ENCODE measurements at regions not wholly inside any gene's neighbourhood (a gene's known extent, or its start where the extent isn't known, plus 50 kb on each side); places are given as distances from the start of the nearest gene placed in this dataset.

DNA sequence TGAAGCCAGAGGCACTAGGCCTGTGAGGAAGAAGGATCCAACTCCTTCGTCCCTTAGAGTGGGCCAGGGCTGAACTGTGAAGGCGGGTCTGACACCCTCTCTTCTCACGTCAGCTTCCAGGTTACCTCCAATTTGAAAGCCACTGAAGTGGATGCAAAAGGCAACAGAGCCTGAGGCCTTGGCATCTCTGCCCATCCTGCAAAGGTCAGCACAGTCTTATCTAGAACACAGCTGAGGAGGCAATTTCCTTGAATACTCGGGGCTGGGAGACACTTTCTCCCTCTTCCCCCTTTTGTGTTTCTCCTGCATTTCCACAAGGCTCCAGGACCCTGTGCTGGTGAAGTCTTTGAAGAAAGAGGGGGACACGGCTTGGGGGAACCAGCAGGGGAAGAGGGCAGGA lies 91.6 kb upstream of the PAX6 start:
- TF ChIP-seq, protein P1, sequence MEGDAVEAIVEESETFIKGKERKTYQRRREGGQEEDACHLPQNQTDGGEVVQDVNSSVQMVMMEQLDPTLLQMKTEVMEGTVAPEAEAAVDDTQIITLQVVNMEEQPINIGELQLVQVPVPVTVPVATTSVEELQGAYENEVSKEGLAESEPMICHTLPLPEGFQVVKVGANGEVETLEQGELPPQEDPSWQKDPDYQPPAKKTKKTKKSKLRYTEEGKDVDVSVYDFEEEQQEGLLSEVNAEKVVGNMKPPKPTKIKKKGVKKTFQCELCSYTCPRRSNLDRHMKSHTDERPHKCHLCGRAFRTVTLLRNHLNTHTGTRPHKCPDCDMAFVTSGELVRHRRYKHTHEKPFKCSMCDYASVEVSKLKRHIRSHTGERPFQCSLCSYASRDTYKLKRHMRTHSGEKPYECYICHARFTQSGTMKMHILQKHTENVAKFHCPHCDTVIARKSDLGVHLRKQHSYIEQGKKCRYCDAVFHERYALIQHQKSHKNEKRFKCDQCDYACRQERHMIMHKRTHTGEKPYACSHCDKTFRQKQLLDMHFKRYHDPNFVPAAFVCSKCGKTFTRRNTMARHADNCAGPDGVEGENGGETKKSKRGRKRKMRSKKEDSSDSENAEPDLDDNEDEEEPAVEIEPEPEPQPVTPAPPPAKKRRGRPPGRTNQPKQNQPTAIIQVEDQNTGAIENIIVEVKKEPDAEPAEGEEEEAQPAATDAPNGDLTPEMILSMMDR (IDR thresholded peaks at IDR 0.05): no peak
- TF ChIP-seq POLR2A (IDR thresholded peaks at IDR 0.05): no peak
- TF ChIP-seq EP300 (IDR thresholded peaks at IDR 0.05): no peak
- TF ChIP-seq POLR2AphosphoS5 (IDR thresholded peaks at IDR 0.05): no peak
- no peak for DNase-seq
- Histone ChIP-seq H3K9me3 (peaks cover 0 to 12% (median 0%) of the 10 kb centered on the region in 4 donors), H3K27ac (no peak overlapping the region), H3K36me3 (no peaks in the 10 kb centered on the region), H3K27me3 (peaks cover 0 to 4% (median 0%) of the 10 kb centered on the region in 3 donors), H3K4me3 (no peak overlapping the region), H3K4me1 (no peaks in the 10 kb centered on the region)
- intact Hi-C loops (cut with DNase I; ENCODE audit: low total_unique reads): no loop called here
- 75 to 84% (median 77%) methylated on average over 5 of the region's 5 CpGs for WGBS, 5 donors

GRCh38 chr11:31895926-31896325 lies 84.8 kb upstream of the PAX6 start:
- Histone ChIP-seq H3K27me3 (no peaks in the 10 kb centered on the region), H3K36me3 (no peaks in the 10 kb centered on the region), H3K9me3 (no peaks in the 10 kb centered on the region), H3K4me1 (no peaks in the 10 kb centered on the region), H3K27ac (no peak overlapping the region), H3K4me3 (no peak overlapping the region)
- DNase-seq: no peak
- TF ChIP-seq EP300 (IDR thresholded peaks at IDR 0.05): no peak
- no peak for TF ChIP-seq POLR2A (IDR thresholded peaks at IDR 0.05)
- no peak for TF ChIP-seq POLR2AphosphoS5 (IDR thresholded peaks at IDR 0.05)
- TF ChIP-seq, protein P1 (IDR thresholded peaks at IDR 0.05): no peak
- intact Hi-C loops (cut with DNase I; ENCODE audit: low total_unique reads): no loop called here
- WGBS, 5 donors: 90 to 97% (median 94%) methylated on average over 1 of the region's 1 CpG

- no peak for DNase-seq
- Histone ChIP-seq H3K4me1 (no peaks in the 10 kb centered on the region), H3K27ac (no peak overlapping the region), H3K36me3 (no peaks in the 10 kb centered on the region), H3K9me3 (no peaks in the 10 kb centered on the region), H3K4me3 (no peak overlapping the region), H3K27me3 (peaks cover 0 to 15% (median 5%) of the 10 kb centered on the region in 3 donors)
- TF ChIP-seq POLR2AphosphoS5 (IDR thresholded peaks at IDR 0.05) (no peak), POLR2A (IDR thresholded peaks at IDR 0.05) (no peak), EP300 (IDR thresholded peaks at IDR 0.05) (no peak)
- TF ChIP-seq, protein P1 (IDR thresholded peaks at IDR 0.05): no peak
- 69 to 79% (median 73%) methylated on average over 6 of the region's 6 CpGs for WGBS, 5 donors
- intact Hi-C loops (cut with DNase I; ENCODE audit: low total_unique reads): no loop called here
These were observed 76.1 kb upstream of the PAX6 start for GRCh38 chr11:31887180-31887579.

DNA sequence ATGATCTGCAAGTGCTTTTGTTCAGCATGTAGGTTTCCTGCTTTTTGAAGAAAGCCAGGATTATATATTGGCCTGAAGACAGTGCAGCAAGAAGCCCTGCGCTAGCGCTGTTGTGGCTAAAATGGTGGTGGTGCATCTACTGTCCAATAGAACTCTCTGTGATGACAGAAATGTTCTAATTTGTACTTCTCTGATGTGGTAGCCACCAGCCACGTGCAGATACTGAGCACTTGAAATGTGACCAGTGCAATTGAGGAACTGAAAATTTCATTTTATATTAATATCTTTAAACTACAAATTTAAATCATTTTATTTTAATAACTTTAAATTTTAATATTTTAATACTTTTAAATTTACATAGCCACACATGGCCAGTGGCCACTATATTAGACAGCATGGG lies 73.0 kb upstream of the PAX6 start:
- peaks cover 0 to 24% (median 5%) of the 10 kb centered on the region in 3 donors for H3K27me3 ChIP-seq
- no peak overlapping the region for H3K4me3 ChIP-seq
- TF ChIP-seq EP300 (IDR thresholded peaks at IDR 0.05) (no peak), POLR2AphosphoS5 (IDR thresholded peaks at IDR 0.05) (no peak), POLR2A (IDR thresholded peaks at IDR 0.05) (no peak)
- TF ChIP-seq, protein P1 (IDR thresholded peaks at IDR 0.05): no peak
- no peak overlapping the region for H3K27ac ChIP-seq
- H3K36me3 ChIP-seq: no peaks in the 10 kb centered on the region
- WGBS, 5 donors: 74 to 81% (median 76%) methylated on average over 3 of the region's 3 CpGs
- intact Hi-C loops (cut with DNase I; ENCODE audit: low total_unique reads): no loop called here
- no peak for DNase-seq
- H3K4me1 ChIP-seq: no peaks in the 10 kb centered on the region
- H3K9me3 ChIP-seq: no peaks in the 10 kb centered on the region
